AG04449 (cell line): ENCODE measurements at regions not wholly inside any gene's neighbourhood (a gene's known extent, or its start where the extent isn't known, plus 50 kb on each side); places are given as distances from the start of the nearest gene placed in this dataset.
"Not testable (repeated sequence)": the region's sequence is repeated elsewhere in the genome, so short reads cannot be mapped to it uniquely, and the experiment has no call there.

ENCODE experiments used
- CTCF ChIA-PET: fragments of 350-600 bp; formaldehyde crosslinking; extraction: SDS; loops from one replicate; lab custom pipeline; 2021; ENCODE audit warnings: antibody characterized with exemption; lab: Yijun Ruan, JAX
- POLR2A ChIA-PET: fragments of 400-600, 350-600 bp; formaldehyde crosslinking; extraction: SDS; loops from one replicate; lab custom pipeline; 2020; ENCODE audit warnings: antibody characterized with exemption, inconsistent platforms; lab: Yijun Ruan, JAX
- DNase-seq: peaks from one replicate; pipeline ENCODE4 v3.0.0-alpha.2; 2010; ENCODE audit warnings: low read depth, low spot score
- H3K4me3 ChIP-seq: 2 replicates; pipeline ENCODE4 v1.5.1; 2011; ENCODE audit warnings: low read depth, mild to moderate bottlenecking, control low read depth, low read length
- CTCF ChIP-seq: IDR thresholded peaks from one replicate; pipeline ENCODE4 v1.5.1; 2011; ENCODE audit warnings: mild to moderate bottlenecking, moderate library complexity, low read length, control low read depth, inconsistent platforms; ENCODE audit not compliant: insufficient read depth; ENCODE audit errors: missing control alignments

GRCh38 chr1:78255383-78255782 is 209.6 kb downstream of the GIPC2 start:
- no peak for TF ChIP-seq CTCF
- DNase-seq = no peak
- no peak overlapping the region for H3K4me3 ChIP-seq
- ChIA-PET POLR2A (interaction anchor here (0.8 kb wide), 1 partner anchor 19 kb away, joined by 3 read pairs; no protein-coding TSS in a partner anchor), CTCF (interaction anchor here (1.1 kb wide), 1 partner anchor 110 kb away, joined by 3 read pairs; no protein-coding TSS in a partner anchor)

- TF ChIP-seq CTCF = no peak
- no peak for DNase-seq
- ChIA-PET POLR2A (no interaction called here), CTCF (interaction anchor here (1.1 kb wide), 1 partner anchor 111 kb away, joined by 3 read pairs; no protein-coding TSS in a partner anchor)
- H3K4me3 ChIP-seq = no peak overlapping the region
Measured at GRCh38 chr1:78255846-78256245, 210.1 kb downstream of the GIPC2 start.

- POLR2A ChIA-PET = no interaction called here
- CTCF ChIA-PET = no interaction called here
- H3K4me3 ChIP-seq = no peak overlapping the region
- DNase-seq = no peak
- TF ChIP-seq CTCF = no peak
Measured at GRCh38 chr1:78263459-78263858, 217.7 kb downstream of the GIPC2 start.

GRCh38 chr1:78263946-78264345 is 218.2 kb downstream of the GIPC2 start:
- POLR2A ChIA-PET = no interaction called here

GRCh38 chr1:78267513-78268218 is 221.9 kb downstream of the GIPC2 start:
- H3K4me3 ChIP-seq = no peak overlapping the region
- ChIA-PET POLR2A (no interaction called here), CTCF (no interaction called here)
- no peak for DNase-seq
- no peak for TF ChIP-seq CTCF

More at GRCh38 chr1:78263946-78264345, 218.2 kb downstream of the GIPC2 start:
- DNase-seq = no peak
- TF ChIP-seq CTCF = no peak
- CTCF ChIA-PET = no interaction called here
- no peak overlapping the region for H3K4me3 ChIP-seq

GRCh38 chr1:78269591-78269990 is 221.2 kb upstream of the PTGFR start:
- CTCF ChIA-PET = no interaction called here
- POLR2A ChIA-PET = no interaction called here
- H3K4me3 ChIP-seq = no peak overlapping the region
- no peak for DNase-seq
- TF ChIP-seq CTCF = no peak

GRCh38 chr1:78271423-78271822 is 219.4 kb upstream of the PTGFR start:
- CTCF ChIA-PET = not testable (repeated sequence)

More at GRCh38 chr1:78271423-78271822, 219.4 kb upstream of the PTGFR start:
- POLR2A ChIA-PET, DNase-seq, H3K4me3 ChIP-seq: not testable (repeated sequence)
